Astrocyte (in vitro differentiated cells and primary cell): ENCODE measurements at regions not wholly inside any gene's neighbourhood (a gene's known extent, or its start where the extent isn't known, plus 50 kb on each side); places are given as distances from the start of the nearest gene placed in this dataset.

Experiments
- EZH2 ChIP-seq: IDR thresholded peaks from 2 replicates; pipeline ENCODE4 v1.6.1; 2012; ENCODE audit warnings: mild to moderate bottlenecking, low read length, inconsistent platforms; ENCODE audit not compliant: insufficient read depth
- TF ChIP-seq, protein P1 (sequence below): IDR thresholded peaks from 2 replicates; pipeline ENCODE4 v1.5.1; 2011; ENCODE audit warnings: low read depth, mild to moderate bottlenecking, inconsistent platforms, low read length, moderate library complexity; ENCODE audit not compliant: insufficient read depth

DNA sequence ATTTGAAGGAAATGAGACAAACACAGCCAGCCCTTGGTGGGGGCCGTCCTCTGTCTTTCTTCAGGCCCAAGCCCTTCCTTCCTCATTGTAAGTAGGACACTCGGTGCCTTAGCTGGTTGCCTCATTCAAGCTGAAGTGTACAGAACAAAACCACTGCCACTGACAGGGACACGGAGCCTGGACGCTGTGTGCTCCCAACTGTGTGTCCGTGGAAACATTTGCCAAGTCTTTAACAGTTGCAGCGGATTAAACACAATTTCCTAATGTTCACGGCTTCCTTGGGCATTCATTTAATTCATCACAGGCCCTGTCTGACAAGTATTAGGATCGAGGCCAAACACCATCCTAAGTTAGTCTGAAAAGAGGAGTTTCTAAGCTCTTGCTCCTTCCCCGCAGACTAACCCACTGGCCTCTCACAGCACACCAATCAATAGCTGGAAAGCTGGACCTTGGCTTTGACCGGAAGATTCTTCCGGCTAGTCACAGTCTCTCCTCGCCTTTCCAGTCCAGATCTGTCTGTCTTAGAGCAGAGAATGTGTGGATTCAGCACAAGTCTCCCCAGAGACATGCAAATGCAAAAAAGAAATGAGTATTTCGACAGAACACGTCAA is 68.7 kb upstream of the ACSL3 start:
- TF ChIP-seq, protein P1, sequence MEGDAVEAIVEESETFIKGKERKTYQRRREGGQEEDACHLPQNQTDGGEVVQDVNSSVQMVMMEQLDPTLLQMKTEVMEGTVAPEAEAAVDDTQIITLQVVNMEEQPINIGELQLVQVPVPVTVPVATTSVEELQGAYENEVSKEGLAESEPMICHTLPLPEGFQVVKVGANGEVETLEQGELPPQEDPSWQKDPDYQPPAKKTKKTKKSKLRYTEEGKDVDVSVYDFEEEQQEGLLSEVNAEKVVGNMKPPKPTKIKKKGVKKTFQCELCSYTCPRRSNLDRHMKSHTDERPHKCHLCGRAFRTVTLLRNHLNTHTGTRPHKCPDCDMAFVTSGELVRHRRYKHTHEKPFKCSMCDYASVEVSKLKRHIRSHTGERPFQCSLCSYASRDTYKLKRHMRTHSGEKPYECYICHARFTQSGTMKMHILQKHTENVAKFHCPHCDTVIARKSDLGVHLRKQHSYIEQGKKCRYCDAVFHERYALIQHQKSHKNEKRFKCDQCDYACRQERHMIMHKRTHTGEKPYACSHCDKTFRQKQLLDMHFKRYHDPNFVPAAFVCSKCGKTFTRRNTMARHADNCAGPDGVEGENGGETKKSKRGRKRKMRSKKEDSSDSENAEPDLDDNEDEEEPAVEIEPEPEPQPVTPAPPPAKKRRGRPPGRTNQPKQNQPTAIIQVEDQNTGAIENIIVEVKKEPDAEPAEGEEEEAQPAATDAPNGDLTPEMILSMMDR: no peak
- no peak for TF ChIP-seq EZH2
